Epithelial cell of proximal tubule (primary cell): ENCODE measurements at regions not wholly inside any gene's neighbourhood (a gene's known extent, or its start where the extent isn't known, plus 50 kb on each side); places are given as distances from the start of the nearest gene placed in this dataset.

Experiments
- DNase-seq: peaks from one replicate; pipeline ENCODE4 v3.0.0-alpha.2; 2011; ENCODE audit warnings: low read depth
- H3K4me3 ChIP-seq: 2 replicates; pipeline ENCODE4 v1.5.1; 2011; ENCODE audit warnings: low read depth, mild to moderate bottlenecking, low read length
- CTCF ChIP-seq: conservative IDR thresholded peaks from 2 replicates; pipeline ENCODE4 v1.5.1; 2012; ENCODE audit warnings: low read depth, mild to moderate bottlenecking, low read length

GRCh38 chr12:38149395-38150073, 167.0 kb upstream of the ALG10B start:
- H3K4me3 ChIP-seq = no peak overlapping the region
- no peak for TF ChIP-seq CTCF
- DNase-seq = peak; percentile 82

- no peak for TF ChIP-seq CTCF
- DNase-seq = no peak
- no peak overlapping the region for H3K4me3 ChIP-seq
Observed at GRCh38 chr12:38151991-38152700, 164.4 kb upstream of the ALG10B start.

GRCh38 chr12:38152816-38153736, 163.5 kb upstream of the ALG10B start:
- DNase-seq = no peak
- TF ChIP-seq CTCF = no peak
- H3K4me3 ChIP-seq = no peak overlapping the region

GRCh38 chr12:38153737-38154061, 162.9 kb upstream of the ALG10B start:
- H3K4me3 ChIP-seq = no peak overlapping the region
- no peak for TF ChIP-seq CTCF
- DNase-seq = no peak

- no peak for DNase-seq
- TF ChIP-seq CTCF = no peak
Observed at GRCh38 chr12:38154096-38155019, 162.2 kb upstream of the ALG10B start.

GRCh38 chr12:38155020-38155395, 161.6 kb upstream of the ALG10B start:
- no peak for DNase-seq
- no peak overlapping the region for H3K4me3 ChIP-seq
- TF ChIP-seq CTCF = no peak

More at GRCh38 chr12:38154096-38155019, 162.2 kb upstream of the ALG10B start:
- H3K4me3 ChIP-seq = no peak overlapping the region
